ENCODE measurements at regions not wholly inside any gene's neighbourhood (a gene's known extent, or its start where the extent isn't known, plus 50 kb on each side); places are given as distances from the start of the nearest gene placed in this dataset.

- no peak for TF ChIP-seq ERG (CRISPR knock-in tag; IDR thresholded peaks at IDR 0.05)
- no peak for TF ChIP-seq ZNF671 (CRISPR knock-in tag; IDR thresholded peaks at IDR 0.05)
Measured at GRCh38 chr16:56121156-56121500, 70.2 kb upstream of the GNAO1 start (continued).

GRCh38 chr16:56120447-56121155 is 70.7 kb upstream of the GNAO1 start:
- Mint-ChIP-seq H3K4me1 (peaks cover 22% of the 10 kb centered on the region), H3K27me3 (ENCODE audit: low read depth) (no peaks in the 10 kb centered on the region; the same call in 1 of the 2 replicates), H3K36me3 (no peaks in the 10 kb centered on the region), H3K9me3 (no peaks in the 10 kb centered on the region), H3K27ac (no peak overlapping the region), H3K4me3 (no peak overlapping the region)
- POLR2A ChIA-PET, result no interaction called here
- CTCF ChIA-PET, result no interaction called here
- DNase-seq (ENCODE audit: low spot score) (no peak), ATAC-seq (no peak)
- TF ChIP-seq HMGA2 (CRISPR knock-in tag; IDR thresholded peaks at IDR 0.05), result no peak
- no peak for TF ChIP-seq NFATC4 (CRISPR knock-in tag; IDR thresholded peaks at IDR 0.05)
- TF ChIP-seq ELF4 (CRISPR knock-in tag; IDR thresholded peaks at IDR 0.05; ENCODE audit: low read depth), result no peak
- TF ChIP-seq ATF2 (CRISPR knock-in tag; IDR thresholded peaks at IDR 0.05; ENCODE audit: borderline replicate concordance, low read depth), result no peak
- no peak for TF ChIP-seq MXD4 (CRISPR knock-in tag; IDR thresholded peaks at IDR 0.05; ENCODE audit: borderline replicate concordance)
- no peak for TF ChIP-seq CREB1 (CRISPR knock-in tag; IDR thresholded peaks at IDR 0.05)
- TF ChIP-seq MLX (CRISPR knock-in tag; IDR thresholded peaks at IDR 0.05), result no peak
- TF ChIP-seq AR (CRISPR knock-in tag; IDR thresholded peaks at IDR 0.05), result no peak
- TF ChIP-seq ZNF423 (CRISPR knock-in tag; IDR thresholded peaks at IDR 0.05), result no peak
- TF ChIP-seq ZNF263 (CRISPR knock-in tag; IDR thresholded peaks at IDR 0.05; ENCODE audit: low read depth), result no peak
- TF ChIP-seq CDX4 (CRISPR knock-in tag; IDR thresholded peaks at IDR 0.05; ENCODE audit: borderline replicate concordance), result no peak
- TF ChIP-seq ZNF317 (CRISPR knock-in tag; IDR thresholded peaks at IDR 0.05; ENCODE audit: borderline replicate concordance, low read depth), result no peak

- POLR2A ChIA-PET, result no interaction called here
- Mint-ChIP-seq H3K36me3 (no peaks in the 10 kb centered on the region), H3K4me3 (no peak overlapping the region), H3K4me1 (peaks cover 26% of the 10 kb centered on the region), H3K9me3 (no peaks in the 10 kb centered on the region), H3K27ac (no peak overlapping the region), H3K27me3 (ENCODE audit: low read depth) (no peaks in the 10 kb centered on the region; the same call in 1 of the 2 replicates)
- CTCF ChIA-PET, result interaction anchor here (0.7 kb wide), 1 partner anchor 237 kb away, joined by 3 read pairs; no protein-coding TSS in a partner anchor
- ATAC-seq (no peak), DNase-seq (ENCODE audit: low spot score) (no peak)
- TF ChIP-seq ZNF532 (CRISPR knock-in tag; IDR thresholded peaks at IDR 0.05; ENCODE audit: borderline replicate concordance), result no peak
- TF ChIP-seq MAX (CRISPR knock-in tag; IDR thresholded peaks at IDR 0.05), result no peak
- no peak for TF ChIP-seq ZNF512 (CRISPR knock-in tag; IDR thresholded peaks at IDR 0.05; ENCODE audit: borderline replicate concordance)
- TF ChIP-seq ZNF138 (CRISPR knock-in tag; conservative IDR thresholded peaks at IDR 0.05), result no peak
- no peak for TF ChIP-seq TEAD4 (CRISPR knock-in tag; IDR thresholded peaks at IDR 0.05)
- TF ChIP-seq CREB1 (CRISPR knock-in tag; IDR thresholded peaks at IDR 0.05), result no peak
- TF ChIP-seq JUN (CRISPR knock-in tag; IDR thresholded peaks at IDR 0.05), result no peak
Measured at GRCh38 chr16:56119133-56119532, 72.2 kb upstream of the GNAO1 start.
